ENCODE measurements at regions not wholly inside any gene's neighbourhood (a gene's known extent, or its start where the extent isn't known, plus 50 kb on each side); places are given as distances from the start of the nearest gene placed in this dataset.
"Not testable (repeated sequence)": the region's sequence is repeated elsewhere in the genome, so short reads cannot be mapped to it uniquely, and the experiment has no call there.

GRCh38 chr21:27535188-27535587, 568.3 kb upstream of the ADAMTS5 start:
- FAIRE-seq (no peak), DNase-seq (ENCODE audit: insufficient read length, low spot score) (no peak)
- TF ChIP-seq CTCF (IDR thresholded peaks at IDR 0.05; ENCODE audit: insufficient read depth, missing control alignments), result no peak

GRCh38 chr21:27534206-27534605, 567.3 kb upstream of the ADAMTS5 start:
- DNase-seq (ENCODE audit: insufficient read length, low spot score) (no peak), FAIRE-seq (no peak)
- TF ChIP-seq CTCF (IDR thresholded peaks at IDR 0.05; ENCODE audit: insufficient read depth, missing control alignments), result no peak

GRCh38 chr21:27532076-27532475, 565.2 kb upstream of the ADAMTS5 start:
- DNase-seq (ENCODE audit: insufficient read length, low spot score) (no peak), FAIRE-seq (no peak)
- no peak for TF ChIP-seq CTCF (IDR thresholded peaks at IDR 0.05; ENCODE audit: insufficient read depth, missing control alignments)

GRCh38 chr21:27528697-27529096, 561.8 kb upstream of the ADAMTS5 start:
- no peak for TF ChIP-seq CTCF (IDR thresholded peaks at IDR 0.05; ENCODE audit: insufficient read depth, missing control alignments)
- FAIRE-seq (no peak), DNase-seq (ENCODE audit: insufficient read length, low spot score) (no peak)

- DNase-seq (ENCODE audit: insufficient read length, low spot score), result no peak
- no peak for FAIRE-seq
- no peak for TF ChIP-seq CTCF (IDR thresholded peaks at IDR 0.05; ENCODE audit: insufficient read depth, missing control alignments)
Observed at GRCh38 chr21:27526451-27526850, 559.6 kb upstream of the ADAMTS5 start.

- no peak for TF ChIP-seq CTCF (IDR thresholded peaks at IDR 0.05; ENCODE audit: insufficient read depth, missing control alignments)
- FAIRE-seq (no peak), DNase-seq (ENCODE audit: insufficient read length, low spot score) (no peak)
Observed at GRCh38 chr21:27525780-27526179, 558.9 kb upstream of the ADAMTS5 start.

- TF ChIP-seq CTCF (IDR thresholded peaks at IDR 0.05; ENCODE audit: insufficient read depth, missing control alignments), result no peak
- FAIRE-seq (no peak), DNase-seq (ENCODE audit: insufficient read length, low spot score) (no peak)
Observed at GRCh38 chr21:27519361-27519760, 552.5 kb upstream of the ADAMTS5 start.

- not testable (repeated sequence) for FAIRE-seq; DNase-seq (ENCODE audit: insufficient read length, low spot score)
Observed at GRCh38 chr21:27517177-27517576, 550.3 kb upstream of the ADAMTS5 start.

All from D721Med (cell line).